ENCODE measurements at regions not wholly inside any gene's neighbourhood (a gene's known extent, or its start where the extent isn't known, plus 50 kb on each side); places are given as distances from the start of the nearest gene placed in this dataset.
"Not testable (repeated sequence)": the region's sequence is repeated elsewhere in the genome, so short reads cannot be mapped to it uniquely, and the experiment has no call there.

- DNase-seq (ENCODE audit: low read depth in 3 of 3, low spot score in 1 of 3) = no peak
These were observed 674.4 kb upstream of the LCORL start for GRCh38 chr4:18695733-18696527.

DNA sequence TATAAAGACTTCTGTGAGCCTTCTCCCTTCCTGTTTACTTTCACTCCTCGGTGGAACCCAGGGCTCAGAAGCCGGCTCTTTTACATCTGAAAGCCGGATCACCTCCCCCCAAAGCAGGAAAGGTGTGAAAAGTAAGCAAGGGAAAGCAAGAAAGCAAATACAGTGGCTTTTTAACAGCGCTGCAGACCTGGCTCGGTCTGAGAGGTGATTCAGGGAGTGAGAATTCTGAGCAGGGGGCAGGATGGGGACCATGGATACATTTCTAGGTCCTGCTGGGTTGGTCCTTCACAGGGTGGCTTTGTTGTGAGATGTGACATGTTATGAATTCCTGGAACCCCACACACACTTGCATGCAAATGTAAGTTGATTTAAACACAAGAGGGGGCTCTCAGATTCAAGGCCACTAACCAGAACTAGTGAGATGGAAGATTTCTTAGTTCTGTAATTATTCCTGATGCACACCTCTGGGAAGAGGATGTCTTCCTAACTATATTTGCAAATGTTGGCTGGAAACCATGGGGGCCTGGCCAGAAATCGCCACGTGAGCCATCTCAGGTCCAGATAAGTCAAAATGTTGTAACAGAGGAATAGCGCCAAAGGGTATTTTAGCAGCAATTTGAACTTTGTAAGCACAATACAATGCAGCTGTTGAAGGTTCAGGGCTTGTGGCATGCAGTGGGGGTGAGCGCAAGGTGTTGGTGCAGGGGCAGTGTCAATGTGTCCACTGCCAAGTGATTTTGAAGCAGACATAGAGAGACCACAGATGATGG lies 670.1 kb upstream of the LCORL start:
- no peak for DNase-seq (ENCODE audit: low read depth in 3 of 3, low spot score in 1 of 3)

- no peak for DNase-seq (ENCODE audit: low read depth in 3 of 3, low spot score in 1 of 3)
These were observed 668.9 kb upstream of the LCORL start for GRCh38 chr4:18690291-18690955.

DNA sequence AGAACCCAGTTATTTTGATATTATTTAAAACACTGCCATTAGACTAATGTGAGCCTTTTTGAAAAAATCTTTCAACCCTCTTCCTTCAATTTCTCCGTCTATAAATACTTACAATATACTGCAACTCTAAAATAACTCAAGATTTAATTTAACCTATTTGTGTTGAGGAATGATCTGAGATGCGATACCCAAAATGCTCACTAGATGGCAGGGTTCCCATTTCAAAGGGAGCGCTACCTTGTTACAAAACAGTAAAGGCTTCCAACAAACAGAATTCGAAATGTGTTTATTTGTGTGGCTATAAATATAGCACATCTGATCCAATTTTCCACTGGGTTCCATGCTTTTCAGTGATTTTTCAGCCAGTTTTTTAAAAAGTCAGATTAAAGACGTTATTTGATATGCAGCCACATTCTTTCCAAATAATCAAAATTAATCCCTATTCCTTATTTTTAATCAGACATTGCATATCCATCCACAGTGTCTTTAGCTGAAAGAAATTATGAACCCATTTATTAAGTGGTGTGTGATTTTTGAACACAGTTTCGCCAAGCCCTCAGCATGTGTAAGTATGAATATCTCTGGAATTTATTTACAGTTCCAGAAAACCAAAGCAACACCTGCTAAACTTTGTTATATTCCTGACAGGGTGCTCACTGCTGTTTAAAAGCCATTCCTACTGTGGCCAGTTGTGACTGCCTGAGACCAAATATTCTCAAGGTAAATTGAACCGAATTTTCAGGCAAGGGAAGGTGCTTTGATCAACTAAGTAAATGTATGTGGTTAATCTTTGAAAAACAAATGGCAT lies 668.0 kb upstream of the LCORL start:
- no peak for DNase-seq (ENCODE audit: low read depth in 3 of 3, low spot score in 1 of 3)

DNA sequence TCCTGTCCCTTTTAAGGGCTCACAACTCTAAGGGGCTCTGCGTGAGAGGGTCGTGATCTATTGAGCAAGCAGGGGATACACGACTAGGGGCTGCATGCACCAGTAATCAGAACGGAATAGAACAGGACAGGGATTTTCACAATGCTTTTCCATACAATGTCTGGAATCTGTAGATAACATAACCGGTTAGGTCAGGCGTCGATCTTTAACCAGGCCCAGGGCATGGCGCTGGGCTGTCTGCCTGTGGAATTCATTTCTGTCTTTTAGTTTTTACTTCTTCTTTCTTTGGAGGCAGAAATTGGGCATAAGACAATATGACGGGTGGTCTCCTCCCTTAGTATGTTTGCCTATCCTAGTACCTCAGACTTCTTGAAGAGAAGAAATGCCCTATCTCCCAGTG lies 666.8 kb upstream of the LCORL start:
- DNase-seq (ENCODE audit: low read depth in 3 of 3, low spot score in 1 of 3) = not testable (repeated sequence)

- DNase-seq (ENCODE audit: low read depth in 3 of 3, low spot score in 1 of 3) = no peak
These were observed 664.9 kb upstream of the LCORL start for GRCh38 chr4:18686338-18687037.

DNA sequence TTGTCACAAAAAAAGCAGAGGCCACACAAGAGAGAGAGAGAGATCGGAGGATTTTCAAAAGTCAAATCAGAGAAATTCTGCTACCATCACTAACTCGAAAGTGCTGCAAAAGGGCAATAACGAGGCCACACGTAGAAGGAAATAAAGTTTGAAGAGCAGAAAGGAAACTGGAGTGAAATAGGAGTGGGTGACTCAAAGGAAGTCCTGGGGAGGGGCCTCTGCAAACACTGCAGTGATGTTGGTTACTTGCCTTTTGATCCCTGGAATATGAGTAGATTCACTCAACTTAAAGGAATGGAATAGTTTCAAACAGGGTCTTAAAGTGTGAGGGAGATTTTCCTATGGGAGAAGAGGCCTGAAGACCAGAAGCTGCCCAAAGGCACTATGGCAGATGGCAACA lies 663.4 kb upstream of the LCORL start:
- no peak for DNase-seq (ENCODE audit: low read depth in 3 of 3, low spot score in 1 of 3)

- DNase-seq (ENCODE audit: low read depth in 3 of 3, low spot score in 1 of 3) = no peak
These were observed 655.0 kb upstream of the LCORL start for GRCh38 chr4:18676526-18676915.

- DNase-seq (ENCODE audit: low read depth in 3 of 3, low spot score in 1 of 3) = no peak
These were observed 654.3 kb upstream of the LCORL start for GRCh38 chr4:18675586-18676525.

DNA sequence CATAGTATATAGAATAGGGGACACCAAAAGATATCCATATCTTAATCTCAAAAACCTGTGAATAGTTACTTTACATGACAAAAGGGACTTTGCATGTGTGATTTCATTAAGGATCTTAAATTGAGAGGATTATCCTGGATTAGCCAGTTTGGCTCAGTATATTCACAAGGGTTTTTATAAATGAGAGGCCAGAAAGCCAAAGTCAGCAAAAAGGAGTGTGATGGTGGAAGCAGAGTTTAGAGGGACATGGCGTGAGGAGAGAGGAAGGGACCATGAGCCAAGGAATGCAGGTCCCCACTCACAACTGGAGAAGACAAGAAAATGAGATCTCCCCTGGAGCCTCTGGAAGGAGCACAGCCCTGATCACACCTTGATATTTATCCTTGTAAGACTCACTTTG lies 648.5 kb upstream of the LCORL start:
- DNase-seq (ENCODE audit: low read depth in 3 of 3, low spot score in 1 of 3) = no peak

- DNase-seq (ENCODE audit: low read depth in 3 of 3, low spot score in 1 of 3) = no peak
These were observed 647.8 kb upstream of the LCORL start for GRCh38 chr4:18669390-18669789.

DNA sequence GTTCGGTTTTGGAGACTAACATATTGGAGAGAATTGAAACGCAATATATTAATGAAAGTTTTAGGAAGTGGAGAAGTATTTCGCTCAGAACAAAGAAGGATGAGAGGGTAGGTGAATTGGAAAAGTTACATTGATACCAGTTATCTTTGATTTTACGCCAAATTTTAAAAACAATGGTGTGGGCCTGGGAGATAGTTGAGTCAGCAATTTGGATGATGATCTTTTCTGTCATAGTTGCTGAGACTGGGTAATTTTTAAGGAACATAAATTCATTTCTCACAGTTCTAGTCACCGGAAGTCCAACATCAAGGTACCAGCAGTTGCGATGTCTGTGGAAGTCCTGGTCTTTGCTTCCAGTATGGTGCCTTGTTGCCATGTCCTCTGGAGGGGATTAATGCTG lies 644.8 kb upstream of the LCORL start:
- no peak for DNase-seq (ENCODE audit: low read depth in 3 of 3, low spot score in 1 of 3)

GRCh38 chr4:18664171-18664570 lies 642.6 kb upstream of the LCORL start:
- DNase-seq (ENCODE audit: low read depth in 3 of 3, low spot score in 1 of 3) = no peak

GRCh38 chr4:18645351-18645750 lies 623.8 kb upstream of the LCORL start:
- no peak for DNase-seq (ENCODE audit: low read depth in 3 of 3, low spot score in 1 of 3)

DNA sequence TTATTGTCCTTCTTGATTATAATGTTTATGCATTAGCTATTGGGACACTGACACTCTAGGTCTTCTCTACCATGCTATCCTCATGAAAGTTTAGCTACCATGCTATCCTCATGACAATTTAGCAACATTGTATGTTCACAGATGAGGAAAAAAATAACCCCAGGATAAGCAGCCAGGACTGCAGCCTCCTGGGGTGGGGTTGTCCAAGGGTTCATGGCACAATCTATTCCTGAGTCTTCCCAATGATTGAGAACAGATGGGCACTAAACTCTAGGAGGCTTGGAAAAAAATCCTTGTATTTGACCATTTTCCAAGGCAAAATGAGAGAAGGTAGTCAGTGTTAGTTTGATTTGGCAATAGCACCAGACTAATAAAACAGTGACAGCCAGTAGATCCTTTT lies 619.8 kb upstream of the LCORL start:
- no peak for DNase-seq (ENCODE audit: low read depth in 3 of 3, low spot score in 1 of 3)

DNA sequence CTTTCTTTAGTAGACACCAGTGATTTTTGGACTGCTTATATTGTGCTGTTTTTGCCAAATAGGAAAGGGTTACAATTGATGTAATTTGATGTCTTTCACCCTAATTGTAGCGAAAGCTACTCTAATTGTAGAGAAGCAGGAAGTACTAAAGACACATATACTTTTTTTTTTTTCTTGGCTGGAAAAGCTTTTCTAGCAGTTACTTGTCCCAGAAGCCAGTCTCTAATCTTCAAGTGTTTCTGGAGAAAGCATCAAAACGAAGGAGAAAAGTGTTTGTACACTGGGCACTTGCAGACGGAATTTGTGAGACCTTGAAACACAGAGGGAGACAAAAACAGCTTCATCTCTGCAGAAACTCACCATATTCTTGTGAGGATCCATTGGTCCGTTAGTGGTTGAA lies 616.5 kb upstream of the LCORL start:
- no peak for DNase-seq (ENCODE audit: low read depth in 3 of 3, low spot score in 1 of 3)

DNA sequence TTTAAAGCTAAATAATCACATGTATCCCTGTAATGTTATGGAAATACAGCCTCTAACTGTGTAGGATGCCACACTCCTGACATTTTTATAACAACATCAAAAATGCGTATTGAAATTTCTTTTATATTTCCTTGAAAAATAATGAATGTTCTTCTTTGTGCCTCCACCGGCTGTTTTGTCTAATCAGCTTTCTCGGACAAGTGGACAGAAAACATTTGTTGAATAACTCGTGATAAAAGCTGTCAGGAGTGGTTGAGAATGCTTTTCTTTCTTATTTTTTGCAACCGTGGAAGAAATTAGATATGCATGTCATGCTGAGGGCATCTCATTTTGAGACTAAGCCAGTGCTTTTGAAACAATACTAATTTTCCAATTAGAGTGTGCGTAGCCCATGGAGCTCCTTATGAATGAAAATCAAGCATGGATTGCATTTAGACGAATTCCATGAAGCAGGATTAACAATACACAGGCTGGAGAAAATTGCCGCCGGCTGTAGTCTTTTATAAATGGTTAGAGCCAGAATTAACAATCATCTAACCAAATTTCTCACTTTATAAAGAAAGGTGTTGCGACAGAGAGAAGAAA lies 614.5 kb upstream of the LCORL start:
- DNase-seq (ENCODE audit: low read depth in 3 of 3, low spot score in 1 of 3) = no peak

- DNase-seq (ENCODE audit: low read depth in 3 of 3, low spot score in 1 of 3) = no peak
These were observed 614.0 kb upstream of the LCORL start for GRCh38 chr4:18635531-18635930.

- no peak for DNase-seq (ENCODE audit: low read depth in 3 of 3, low spot score in 1 of 3)
These were observed 610.0 kb upstream of the LCORL start for GRCh38 chr4:18631586-18631985.
